NB4 (cell line): ENCODE measurements at regions not wholly inside any gene's neighbourhood (a gene's known extent, or its start where the extent isn't known, plus 50 kb on each side); places are given as distances from the start of the nearest gene placed in this dataset.

Source experiments
- CTCF ChIP-seq: IDR thresholded peaks from one replicate; pipeline ENCODE4 v1.5.1; 2012; ENCODE audit warnings: low read depth, low read length
- POLR2A ChIP-seq: IDR thresholded peaks from 2 replicates; pipeline ENCODE4 v1.6.1; 2011; ENCODE audit warnings: mild to moderate bottlenecking; ENCODE audit not compliant: insufficient read length; ENCODE audit errors: extremely low read depth

- TF ChIP-seq CTCF (no peak), POLR2A (no peak)
These were observed 94.3 kb upstream of the ZFHX3 start for GRCh38 chr16:73142053-73142854.
